HG03097 (cell line): ENCODE measurements at regions not wholly inside any gene's neighbourhood (a gene's known extent, or its start where the extent isn't known, plus 50 kb on each side); places are given as distances from the start of the nearest gene placed in this dataset.
"Not testable (repeated sequence)": the region's sequence is repeated elsewhere in the genome, so short reads cannot be mapped to it uniquely, and the experiment has no call there.

ENCODE experiments used
- ATAC-seq: cut with Tn5 transposase; IDR thresholded peaks from one replicate; pipeline ENCODE4 v1.9.1; 2021; ENCODE audit not compliant: unreplicated experiment, low FRiP score

- ATAC-seq, result no peak
Observed at GRCh38 chr11:119586181-119586580, 142.8 kb downstream of the NECTIN1 start.

- ATAC-seq, result no peak
Observed at GRCh38 chr11:119585043-119585781, 143.8 kb downstream of the NECTIN1 start.

DNA sequence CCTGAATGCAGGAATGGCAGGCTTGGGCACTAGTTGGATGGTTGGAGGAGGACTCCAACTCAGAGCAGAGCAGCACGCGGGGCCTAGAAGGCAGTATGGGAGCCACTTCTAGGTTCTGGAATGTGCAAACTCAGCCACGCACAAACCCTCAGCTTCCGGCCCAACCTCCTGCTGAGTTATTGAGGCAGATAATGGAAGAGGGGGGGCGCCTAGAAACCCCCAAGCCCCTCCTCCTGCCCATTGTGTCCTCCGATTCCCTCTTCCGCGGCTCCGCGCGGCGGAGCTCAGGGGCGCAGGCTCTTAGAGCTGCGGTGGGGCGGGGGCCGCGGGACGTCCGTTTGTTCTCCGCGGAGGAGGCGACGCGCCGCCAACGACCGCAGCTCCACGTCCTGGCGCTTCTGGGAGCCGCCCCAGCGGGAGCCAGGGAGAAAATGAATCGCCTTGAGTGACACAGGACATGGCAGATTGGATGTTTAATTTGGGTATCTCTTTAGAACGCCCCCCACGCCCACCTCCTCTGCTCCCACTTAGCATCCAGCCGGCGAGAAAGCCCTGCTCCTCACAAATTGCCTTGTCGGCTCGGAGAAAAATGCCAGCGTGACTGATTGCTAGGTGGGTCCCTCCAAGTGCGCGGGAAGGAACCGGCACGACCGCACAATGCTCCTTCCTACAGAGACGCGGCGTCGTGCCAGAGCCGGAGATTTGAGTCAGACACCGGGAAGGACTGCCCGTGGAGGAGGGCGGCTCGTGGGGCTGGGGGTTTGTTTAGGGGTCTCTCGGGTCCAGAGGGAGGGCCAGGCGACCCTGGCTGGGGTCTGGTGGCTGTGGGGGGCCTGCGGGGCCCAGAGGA lies 144.6 kb downstream of the NECTIN1 start:
- no peak for ATAC-seq

DNA sequence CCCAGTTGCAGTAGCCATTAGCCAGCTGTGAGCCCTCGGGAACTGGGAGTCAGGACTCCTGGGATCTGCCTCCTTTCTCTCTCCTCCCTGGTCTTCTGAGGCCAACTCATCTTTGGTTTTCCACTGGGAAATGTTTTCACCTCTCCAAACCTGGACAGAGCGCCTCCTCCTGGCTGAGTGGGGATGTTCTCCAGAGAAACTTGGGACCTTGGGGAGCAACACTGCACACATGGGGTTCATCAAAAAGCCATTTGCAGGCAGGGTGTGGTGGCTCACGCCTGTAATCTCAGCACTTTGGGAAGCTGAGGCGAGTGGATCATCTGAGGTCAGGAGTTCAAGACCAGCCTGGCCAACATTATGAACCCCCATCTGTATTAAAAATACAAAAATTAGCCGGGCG lies 145.4 kb downstream of the NECTIN1 start:
- no peak for ATAC-seq

- ATAC-seq, result not testable (repeated sequence)
Observed at GRCh38 chr11:119581396-119581795, 147.6 kb downstream of the NECTIN1 start.

- no peak for ATAC-seq
Observed at GRCh38 chr11:119580751-119581150, 148.2 kb downstream of the NECTIN1 start.

GRCh38 chr11:119580081-119580480 lies 148.9 kb downstream of the NECTIN1 start:
- ATAC-seq, result no peak

- ATAC-seq, result no peak
Observed at GRCh38 chr11:119578521-119579191, 150.3 kb downstream of the NECTIN1 start.

- ATAC-seq, result no peak
Observed at GRCh38 chr11:119573858-119574257, 150.9 kb upstream of the THY1 start.

DNA sequence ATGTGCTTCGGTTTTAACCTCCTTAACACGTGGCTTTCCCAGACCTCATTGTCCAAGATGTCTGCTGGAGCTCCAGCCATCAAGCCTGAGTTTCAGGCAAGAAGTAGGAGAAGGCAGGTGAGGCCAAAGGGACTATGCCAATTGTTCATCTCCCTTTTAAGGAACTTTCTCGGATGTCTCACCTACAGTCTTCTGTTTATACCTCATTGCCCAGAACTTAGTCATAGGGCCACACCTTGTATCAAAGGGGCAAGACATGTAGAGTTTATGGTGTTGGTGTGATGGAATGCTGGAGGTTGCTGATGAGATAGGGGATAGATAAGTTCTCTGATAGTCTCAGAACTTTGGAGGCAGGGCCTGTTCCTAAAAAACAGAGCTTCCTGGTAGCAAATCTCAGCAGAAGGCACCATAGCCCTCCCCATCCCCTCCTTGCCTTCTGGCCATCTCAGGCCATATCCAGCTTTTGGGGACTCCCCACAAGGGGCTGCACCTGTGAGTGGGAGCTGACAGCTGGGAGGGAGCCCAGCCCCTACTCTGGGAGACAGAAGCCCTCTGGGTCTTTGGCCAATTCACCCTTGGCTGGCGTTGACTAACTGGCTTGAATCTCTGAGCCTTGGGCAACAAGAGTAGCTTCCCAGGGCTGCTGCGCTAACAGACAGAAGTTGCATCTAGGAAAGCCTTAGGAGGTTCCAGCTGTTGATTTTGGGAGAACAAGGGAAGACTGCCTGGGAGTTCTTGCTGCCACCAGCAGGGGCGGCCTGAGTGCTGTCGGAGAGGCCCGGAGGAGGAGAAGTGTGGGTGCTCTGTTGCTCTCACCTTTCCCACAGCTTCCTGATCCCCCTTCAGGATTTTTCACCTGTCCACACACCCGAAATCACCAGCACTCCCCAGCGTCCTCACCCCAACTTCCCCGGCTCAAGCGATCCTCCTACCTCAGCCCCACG lies 149.8 kb upstream of the THY1 start:
- ATAC-seq, result no peak

GRCh38 chr11:119571311-119571710 lies 148.3 kb upstream of the THY1 start:
- no peak for ATAC-seq

DNA sequence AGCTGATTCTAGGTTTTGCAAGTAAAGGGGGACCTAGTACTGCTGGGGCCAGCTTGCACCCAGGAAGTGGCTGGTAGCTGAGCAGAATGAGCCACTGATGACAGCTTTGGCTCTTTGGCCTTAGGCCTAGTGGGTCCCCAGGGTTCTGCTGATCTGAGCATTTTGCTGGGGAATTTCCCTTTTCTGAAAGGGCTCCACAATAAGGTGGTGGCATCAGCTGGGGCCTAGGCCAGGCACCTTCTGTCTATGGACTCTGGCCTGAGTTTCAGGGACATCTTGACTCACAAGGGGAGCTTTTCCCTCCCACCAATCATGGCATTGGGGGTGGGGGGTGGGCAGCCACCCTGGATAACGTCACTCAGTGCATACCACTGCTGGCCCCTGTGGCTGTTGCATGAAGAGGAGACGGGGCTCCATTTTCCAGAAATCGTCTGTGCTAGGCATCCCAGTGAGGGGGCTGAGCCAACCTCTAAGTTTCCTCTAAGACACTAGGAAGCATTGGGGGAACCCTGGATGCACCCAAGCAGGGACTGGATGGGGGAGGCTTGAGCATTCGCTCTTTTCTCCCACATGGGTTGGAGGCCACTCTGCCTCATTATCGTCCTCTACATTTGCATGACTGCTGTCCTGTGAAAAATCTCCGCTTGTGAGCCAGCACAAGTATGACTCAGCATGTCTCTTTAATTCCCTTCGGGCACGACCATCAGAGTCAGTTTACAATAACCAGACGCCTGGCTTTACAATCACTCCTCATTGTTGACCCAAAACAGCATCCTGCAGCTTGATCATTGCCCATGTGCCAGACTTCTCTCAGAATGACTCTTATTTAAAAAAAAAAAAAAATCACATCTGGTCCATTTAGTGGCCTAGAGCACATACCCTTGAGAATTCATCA lies 145.0 kb upstream of the THY1 start:
- no peak for ATAC-seq

DNA sequence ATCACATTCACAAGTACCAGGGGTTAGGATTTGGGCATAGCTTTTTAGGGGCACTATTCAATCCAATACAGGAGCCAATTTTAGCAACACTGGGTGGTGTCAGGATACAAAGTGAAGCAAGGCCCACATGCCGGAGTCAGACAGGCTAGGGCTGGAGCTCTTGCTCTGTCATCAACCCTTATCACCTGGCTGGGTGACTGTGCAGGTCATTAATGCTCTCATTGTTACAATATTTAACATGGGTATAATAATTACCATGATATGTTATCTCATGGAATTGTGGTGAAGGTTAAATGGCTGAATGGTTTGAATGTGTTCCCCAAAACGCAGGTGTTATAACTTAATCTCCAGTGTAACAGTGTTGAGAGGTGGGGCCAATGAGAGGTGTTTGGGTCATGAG lies 143.3 kb upstream of the THY1 start:
- no peak for ATAC-seq

GRCh38 chr11:119565693-119566092 lies 142.7 kb upstream of the THY1 start:
- not testable (repeated sequence) for ATAC-seq

DNA sequence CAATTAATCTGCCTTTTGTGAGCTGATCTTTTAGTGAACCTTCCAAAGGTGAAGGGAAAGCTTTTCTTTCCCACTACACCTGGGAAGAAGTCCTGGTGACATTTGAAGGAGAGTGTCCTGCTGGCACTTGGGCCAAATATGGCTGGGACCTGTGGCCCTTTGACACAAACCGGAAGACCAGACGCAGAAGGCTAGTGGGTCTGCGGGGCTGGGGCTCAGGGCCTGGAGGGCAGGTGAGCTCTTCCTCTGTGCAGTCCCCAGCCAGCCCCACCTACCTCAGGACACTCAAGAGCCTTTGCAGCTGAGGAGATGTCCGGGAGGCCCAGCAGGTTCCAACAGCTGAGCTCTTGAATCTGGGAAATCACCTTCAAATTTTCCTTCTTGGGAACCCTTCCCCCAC lies 138.0 kb upstream of the THY1 start:
- ATAC-seq, result no peak

GRCh38 chr11:119560291-119560690 lies 137.3 kb upstream of the THY1 start:
- ATAC-seq, result no peak

GRCh38 chr11:119552106-119552485 lies 129.1 kb upstream of the THY1 start:
- no peak for ATAC-seq

DNA sequence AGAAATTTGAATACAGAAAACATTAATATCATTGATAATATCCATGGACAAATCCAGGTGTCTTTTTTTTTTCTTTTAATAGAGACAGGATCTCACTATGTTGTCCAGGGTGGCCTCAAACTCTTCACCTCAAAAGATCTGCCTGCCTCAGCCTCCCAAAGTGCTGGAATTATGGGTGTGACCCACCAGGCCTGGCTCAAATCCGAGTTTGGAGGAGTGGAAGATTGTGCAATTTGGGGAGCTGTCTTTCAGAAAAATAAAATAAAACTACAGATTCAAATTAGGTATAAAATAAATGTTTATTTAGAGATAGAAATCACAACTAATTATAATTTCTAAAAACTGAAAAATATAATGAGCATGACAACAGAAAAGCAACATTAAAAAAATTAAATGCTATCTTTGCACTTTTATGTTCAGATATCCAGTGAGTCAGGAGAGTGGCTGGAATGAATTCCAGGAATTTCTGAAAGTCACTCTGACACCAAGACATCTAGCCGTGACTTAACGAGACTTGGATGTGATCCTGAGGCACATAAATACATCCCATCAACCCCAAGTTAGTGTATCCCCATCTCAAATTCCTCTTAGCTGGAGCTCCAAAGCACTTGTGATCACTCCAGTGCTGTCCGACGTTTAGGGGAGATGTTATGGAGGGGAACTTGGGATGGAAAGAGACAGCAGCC lies 128.6 kb upstream of the THY1 start:
- ATAC-seq, result no peak
